Kidney (tissue), 13 donors: ENCODE measurements at regions not wholly inside any gene's neighbourhood (a gene's known extent, or its start where the extent isn't known, plus 50 kb on each side); places are given as distances from the start of the nearest gene placed in this dataset.

Experiments
- DNase-seq, 5 donors: peaks; one replicate each; pipeline ENCODE4 v3.0.0-alpha.2; 2013 to 2020
- FAIRE-seq: peaks from 2 replicates; lab custom pipeline; 2012; peaks lifted over from hg19 to GRCh38; lab: Jason Lieb, UNC
- H3K27ac ChIP-seq, 2 donors: one replicate each; pipeline ENCODE4 v1.7.0; 2013; ENCODE audit warnings: low read depth in 2 of 2, low read length in 2 of 2, inconsistent platforms in 1 of 2
- H3K27me3 ChIP-seq: one replicate; pipeline ENCODE4 v1.7.1; 2013; ENCODE audit warnings: low read length, inconsistent platforms; ENCODE audit not compliant: control insufficient read depth, insufficient read depth
- H3K36me3 ChIP-seq, 3 donors: one replicate each; pipeline versions ENCODE4 v1.7.0 to v1.7.1; 2013; ENCODE audit warnings: low read length in 3 of 3, control low read depth in 1 of 3, inconsistent platforms in 1 of 3; ENCODE audit not compliant: insufficient read depth in 3 of 3, control insufficient read depth in 2 of 3
- H3K4me1 ChIP-seq, 3 donors: one replicate each; pipeline versions ENCODE4 v1.7.0 to v1.7.1; 2013; ENCODE audit warnings: low read length in 3 of 3, inconsistent platforms in 1 of 3, low read depth in 1 of 3; ENCODE audit not compliant: control insufficient read depth in 2 of 3, insufficient read depth in 2 of 3
- H3K4me3 ChIP-seq, 3 donors: one replicate each; pipeline versions ENCODE4 v1.7.0 to v1.8.1; 2013; ENCODE audit warnings: low read length in 3 of 3, control low read depth in 1 of 3, inconsistent platforms in 1 of 3
- H3K9ac ChIP-seq, 3 donors: one replicate each; pipeline versions ENCODE4 v1.7.0 to v1.7.1; 2013; ENCODE audit warnings: low read length in 3 of 3, control low read depth in 1 of 3, inconsistent platforms in 1 of 3
- H3K9me3 ChIP-seq, 3 donors: one replicate each; pipeline versions ENCODE4 v1.7.0 to v1.7.1; 2013; ENCODE audit warnings: low read length in 3 of 3, control low read depth in 1 of 3, inconsistent platforms in 1 of 3; ENCODE audit not compliant: control insufficient read depth in 2 of 3, insufficient read depth in 1 of 3
- intact Hi-C: fragments of 100-400 bp; cut with DNase I; formaldehyde crosslinking; loops from one replicate; pipeline ENCODE4 v1.11.1; 2022
- TF ChIP-seq, protein P1 (sequence below): IDR thresholded peaks from 3 replicates; pipeline ENCODE4 v1.5.1; 2012; ENCODE audit warnings: mild to moderate bottlenecking, moderate library complexity, borderline replicate concordance; ENCODE audit not compliant: insufficient read depth; ENCODE audit errors: extremely low read depth
- donor health status: control.
- donor health status: control.
- donor health status: control.
- donor health status: control.
- donor health status: control.
- donor health status: DM: yes; HTN: yes; CAD: no.
- donor health status: Normal renal cell carcinoma (clear cell type).

DNA sequence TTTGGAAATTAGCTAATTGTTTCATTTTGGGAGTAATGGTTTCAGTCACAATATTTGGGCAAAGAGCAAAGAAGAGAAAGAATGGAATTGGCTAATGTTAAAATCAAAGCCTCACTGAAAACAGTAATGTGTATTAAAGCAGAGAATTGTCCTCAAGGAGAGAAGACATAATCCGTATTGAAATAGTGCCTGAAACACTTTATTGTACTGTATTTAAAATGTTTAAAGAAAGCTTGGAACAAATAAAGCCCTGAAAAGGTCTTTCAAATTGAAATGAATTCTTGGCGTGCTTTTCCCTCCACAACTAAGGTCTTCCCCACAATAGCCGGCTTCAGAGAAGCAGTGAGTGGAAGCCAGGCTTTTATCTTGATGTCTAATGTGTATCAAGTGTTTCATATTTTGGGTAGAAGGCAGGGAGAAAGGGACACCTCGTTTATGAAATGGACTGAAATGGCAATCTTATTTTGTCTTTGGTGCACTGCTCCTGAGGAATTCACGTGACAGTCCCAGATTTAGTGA, 212.9 kb upstream of the CRY1 start:
- Histone ChIP-seq H3K27me3 (no peaks in the 10 kb centered on the region), H3K36me3 (no peaks in the 10 kb centered on the region), H3K9me3 (peaks cover 0 to 2% (median 0%) of the 10 kb centered on the region in 3 donors), H3K4me3 (no peak overlapping the region), H3K4me1 (no peaks in the 10 kb centered on the region), H3K9ac (no peak overlapping the region), H3K27ac (no peak overlapping the region)
- FAIRE-seq (no peak), DNase-seq (no peak)
- TF ChIP-seq, protein P1, sequence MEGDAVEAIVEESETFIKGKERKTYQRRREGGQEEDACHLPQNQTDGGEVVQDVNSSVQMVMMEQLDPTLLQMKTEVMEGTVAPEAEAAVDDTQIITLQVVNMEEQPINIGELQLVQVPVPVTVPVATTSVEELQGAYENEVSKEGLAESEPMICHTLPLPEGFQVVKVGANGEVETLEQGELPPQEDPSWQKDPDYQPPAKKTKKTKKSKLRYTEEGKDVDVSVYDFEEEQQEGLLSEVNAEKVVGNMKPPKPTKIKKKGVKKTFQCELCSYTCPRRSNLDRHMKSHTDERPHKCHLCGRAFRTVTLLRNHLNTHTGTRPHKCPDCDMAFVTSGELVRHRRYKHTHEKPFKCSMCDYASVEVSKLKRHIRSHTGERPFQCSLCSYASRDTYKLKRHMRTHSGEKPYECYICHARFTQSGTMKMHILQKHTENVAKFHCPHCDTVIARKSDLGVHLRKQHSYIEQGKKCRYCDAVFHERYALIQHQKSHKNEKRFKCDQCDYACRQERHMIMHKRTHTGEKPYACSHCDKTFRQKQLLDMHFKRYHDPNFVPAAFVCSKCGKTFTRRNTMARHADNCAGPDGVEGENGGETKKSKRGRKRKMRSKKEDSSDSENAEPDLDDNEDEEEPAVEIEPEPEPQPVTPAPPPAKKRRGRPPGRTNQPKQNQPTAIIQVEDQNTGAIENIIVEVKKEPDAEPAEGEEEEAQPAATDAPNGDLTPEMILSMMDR = no peak
- intact Hi-C loops = no loop called here

DNA sequence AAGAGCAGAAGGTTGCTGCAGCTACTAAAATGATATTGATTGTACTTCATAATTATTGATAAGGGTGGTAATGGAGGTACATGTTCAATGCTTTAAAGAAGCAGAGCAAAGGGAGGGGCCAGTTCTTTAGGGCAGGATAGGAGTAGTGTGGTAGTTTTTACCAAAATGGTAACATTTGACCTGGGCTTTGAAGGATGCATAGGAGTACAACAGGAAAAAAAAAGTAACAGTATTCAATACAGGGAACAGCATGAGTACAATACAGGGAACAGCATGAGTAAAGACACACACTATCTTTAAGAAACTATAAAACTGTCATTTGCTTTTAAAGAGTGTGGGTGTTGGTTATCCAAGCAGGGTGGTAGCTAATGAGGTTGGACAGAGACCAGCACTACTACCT, 215.0 kb upstream of the CRY1 start:
- Histone ChIP-seq H3K4me1 (no peaks in the 10 kb centered on the region), H3K9me3 (peaks cover 0 to 2% (median 0%) of the 10 kb centered on the region in 3 donors), H3K27ac (no peak overlapping the region), H3K4me3 (no peak overlapping the region), H3K9ac (no peak overlapping the region), H3K27me3 (no peaks in the 10 kb centered on the region), H3K36me3 (no peaks in the 10 kb centered on the region)
- FAIRE-seq (no peak), DNase-seq (no peak)
- intact Hi-C loops = no loop called here
- TF ChIP-seq, protein P1 = no peak

DNA sequence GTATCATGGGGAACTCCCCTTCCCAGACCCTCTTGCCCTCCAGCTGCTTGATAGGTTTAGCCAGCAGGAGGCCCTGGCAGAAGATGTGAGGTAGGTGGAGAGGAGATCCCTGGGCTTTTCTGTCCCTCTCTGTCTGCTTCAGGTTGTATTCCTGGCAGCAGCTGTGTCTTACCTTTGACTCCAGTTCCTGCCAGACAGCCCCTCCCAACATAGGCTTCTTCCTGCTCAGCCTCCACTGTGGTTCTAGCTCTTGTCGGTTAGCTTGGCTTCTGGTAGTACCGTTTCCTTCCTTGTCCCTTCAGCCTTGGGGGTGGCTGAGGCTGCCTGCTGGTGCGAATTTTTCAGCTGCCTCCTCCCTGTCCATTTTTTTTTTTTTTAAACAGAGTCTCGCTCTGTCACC, 215.7 kb upstream of the CRY1 start:
- intact Hi-C loops = no loop called here
- no peaks in the 10 kb centered on the region for H3K36me3 ChIP-seq
- no peak for FAIRE-seq
- no peak for DNase-seq
- H3K27ac ChIP-seq = no peak overlapping the region
- H3K9me3 ChIP-seq = peaks cover 0 to 2% (median 0%) of the 10 kb centered on the region in 3 donors
- no peak overlapping the region for H3K4me3 ChIP-seq
- H3K9ac ChIP-seq = no peak overlapping the region
- TF ChIP-seq, protein P1 = no peak
- H3K4me1 ChIP-seq = no peaks in the 10 kb centered on the region
- H3K27me3 ChIP-seq = no peaks in the 10 kb centered on the region

DNA sequence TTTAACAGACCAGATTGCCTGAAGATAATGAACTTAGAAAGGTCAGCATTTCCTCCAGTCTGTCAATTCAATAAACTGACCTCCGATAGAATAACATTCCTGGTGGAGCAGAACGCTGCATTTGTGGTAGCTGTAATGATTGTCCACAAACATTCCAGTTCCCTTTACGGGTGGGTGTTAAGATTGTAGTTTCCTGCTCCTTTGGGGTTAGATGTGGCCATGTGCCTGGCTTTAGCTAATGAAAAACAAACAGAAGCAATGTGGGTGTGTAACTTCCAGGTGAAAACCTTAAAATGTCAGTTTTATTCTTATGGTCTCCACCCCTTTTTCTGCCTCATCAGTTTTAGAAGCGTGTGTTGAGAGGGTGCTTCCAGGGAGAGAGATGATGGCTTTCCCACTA, 217.3 kb upstream of the CRY1 start:
- H3K27me3 ChIP-seq = no peaks in the 10 kb centered on the region
- no peak overlapping the region for H3K27ac ChIP-seq
- DNase-seq (peak in 2 of 5 donors; percentile 20 to 50), FAIRE-seq (no peak)
- H3K36me3 ChIP-seq = no peaks in the 10 kb centered on the region
- no peak overlapping the region for H3K4me3 ChIP-seq
- no peaks in the 10 kb centered on the region for H3K4me1 ChIP-seq
- no peak overlapping the region for H3K9ac ChIP-seq
- TF ChIP-seq, protein P1 = no peak
- peaks cover 0 to 2% (median 0%) of the 10 kb centered on the region in 3 donors for H3K9me3 ChIP-seq
- intact Hi-C loops = no loop called here
